ENCODE measurements at regions not wholly inside any gene's neighbourhood (a gene's known extent, or its start where the extent isn't known, plus 50 kb on each side); places are given as distances from the start of the nearest gene placed in this dataset.
"Not testable (repeated sequence)": the region's sequence is repeated elsewhere in the genome, so short reads cannot be mapped to it uniquely, and the experiment has no call there.

DNA sequence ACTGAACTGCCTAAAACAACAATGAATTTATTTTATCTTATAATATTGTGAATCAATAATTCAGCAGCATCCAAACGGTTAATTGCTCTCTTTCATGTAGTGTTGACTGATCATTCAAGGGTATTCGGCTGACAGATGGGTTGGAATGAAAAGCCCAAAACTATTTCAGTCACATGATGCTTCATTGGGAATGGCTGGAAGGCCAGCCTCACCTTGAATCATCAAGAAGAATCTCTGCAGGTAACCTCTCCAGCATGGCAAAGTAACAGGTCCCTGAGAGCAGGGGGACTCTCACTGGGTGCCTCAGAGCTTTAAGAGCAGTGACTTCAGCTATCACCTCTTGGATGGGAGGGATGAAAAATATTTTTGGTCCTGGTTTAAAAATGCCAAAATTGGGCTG is 1395.7 kb downstream of the OLFM4 start:
- no peak overlapping the region for H3K27ac ChIP-seq (ENCODE audit: low read length)
- no peaks in the 10 kb centered on the region for H3K9me3 ChIP-seq (ENCODE audit: low read length)
- H3K9ac ChIP-seq (ENCODE audit: low read length), result no peak overlapping the region
- intact Hi-C loops (cut with micrococcal nuclease), result no loop called here
- no peak overlapping the region for H2AFZ ChIP-seq (ENCODE audit: low read length)
- TF ChIP-seq EZH2phosphoT487 (IDR thresholded peaks at IDR 0.05; ENCODE audit: borderline replicate concordance, low read length) (no peak), EZH2 (IDR thresholded peaks at IDR 0.05; ENCODE audit: low read length, unreplicated experiment) (no peak)
- TF ChIP-seq, protein P1, sequence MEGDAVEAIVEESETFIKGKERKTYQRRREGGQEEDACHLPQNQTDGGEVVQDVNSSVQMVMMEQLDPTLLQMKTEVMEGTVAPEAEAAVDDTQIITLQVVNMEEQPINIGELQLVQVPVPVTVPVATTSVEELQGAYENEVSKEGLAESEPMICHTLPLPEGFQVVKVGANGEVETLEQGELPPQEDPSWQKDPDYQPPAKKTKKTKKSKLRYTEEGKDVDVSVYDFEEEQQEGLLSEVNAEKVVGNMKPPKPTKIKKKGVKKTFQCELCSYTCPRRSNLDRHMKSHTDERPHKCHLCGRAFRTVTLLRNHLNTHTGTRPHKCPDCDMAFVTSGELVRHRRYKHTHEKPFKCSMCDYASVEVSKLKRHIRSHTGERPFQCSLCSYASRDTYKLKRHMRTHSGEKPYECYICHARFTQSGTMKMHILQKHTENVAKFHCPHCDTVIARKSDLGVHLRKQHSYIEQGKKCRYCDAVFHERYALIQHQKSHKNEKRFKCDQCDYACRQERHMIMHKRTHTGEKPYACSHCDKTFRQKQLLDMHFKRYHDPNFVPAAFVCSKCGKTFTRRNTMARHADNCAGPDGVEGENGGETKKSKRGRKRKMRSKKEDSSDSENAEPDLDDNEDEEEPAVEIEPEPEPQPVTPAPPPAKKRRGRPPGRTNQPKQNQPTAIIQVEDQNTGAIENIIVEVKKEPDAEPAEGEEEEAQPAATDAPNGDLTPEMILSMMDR (conservative IDR thresholded peaks at IDR 0.05; ENCODE audit: low read depth, low read length), result no peak
- no peaks in the 10 kb centered on the region for H3K79me2 ChIP-seq (ENCODE audit: low read length)
- H3K4me2 ChIP-seq (ENCODE audit: low read length), result no peak overlapping the region
- POLR2A ChIA-PET (ENCODE audit: unreplicated experiment), result no interaction called here
- CTCF ChIA-PET, result no interaction called here
- H3K27me3 ChIP-seq (ENCODE audit: low read length), result no peaks in the 10 kb centered on the region
- DNase-seq (no peak), ATAC-seq (no peak)
- no peaks in the 10 kb centered on the region for H3K4me1 ChIP-seq (ENCODE audit: insufficient read depth, low read length)
- H3K4me3 ChIP-seq (ENCODE audit: low read length), result no peak overlapping the region
- no peaks in the 10 kb centered on the region for H3K9me2 ChIP-seq (replicated peaks; ENCODE audit: low read length)
- H4K20me1 ChIP-seq (ENCODE audit: low read length), result no peaks in the 10 kb centered on the region
- no TSS peak for BruUV-seq (replicated peaks)
- H3F3A ChIP-seq (ENCODE audit: low read length, unreplicated experiment), result no peaks in the 10 kb centered on the region
- no peaks in the 10 kb centered on the region for H3K36me3 ChIP-seq (ENCODE audit: low read depth, low read length)

DNA sequence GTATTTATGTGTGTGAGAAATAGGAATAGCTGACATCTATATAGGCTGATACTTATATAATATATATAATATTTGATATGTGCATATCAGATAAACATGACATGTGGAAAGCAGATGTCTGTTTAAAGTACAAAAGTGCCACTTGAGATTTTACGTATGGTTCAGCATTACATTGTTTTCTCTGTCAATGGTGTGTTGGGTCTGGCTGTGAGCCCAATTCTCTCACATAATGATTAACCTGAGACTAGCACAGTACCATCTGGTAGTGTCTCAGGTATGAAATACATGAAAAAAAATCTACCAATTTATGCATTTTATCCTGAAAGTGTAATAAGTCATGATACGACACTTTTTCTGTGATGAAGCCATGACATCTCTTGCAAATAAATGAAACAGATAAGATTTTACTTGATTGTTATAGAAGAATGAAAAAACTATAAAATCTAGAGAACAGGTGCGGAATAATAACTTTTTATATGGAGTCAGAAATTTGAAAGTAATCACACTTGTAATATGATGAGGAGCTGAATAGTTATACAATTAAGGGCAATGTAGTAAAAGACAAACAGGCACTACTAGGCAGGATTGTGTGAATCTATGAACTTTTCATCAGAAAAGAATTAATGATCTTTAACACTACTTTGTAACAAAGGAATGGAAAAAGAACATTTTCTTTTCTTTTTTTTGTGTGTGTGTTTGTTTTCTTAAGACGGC is 1405.0 kb downstream of the OLFM4 start:
- DNase-seq (no peak), ATAC-seq (no peak)
- no peak overlapping the region for H3K4me3 ChIP-seq (ENCODE audit: low read length)
- H4K20me1 ChIP-seq (ENCODE audit: low read length), result no peaks in the 10 kb centered on the region
- intact Hi-C loops (cut with micrococcal nuclease), result loop anchor here (10.0 kb wide), 1 partner anchor 249 kb away; no protein-coding TSS in a partner anchor
- no peak overlapping the region for H3K9ac ChIP-seq (ENCODE audit: low read length)
- no peaks in the 10 kb centered on the region for H3K4me1 ChIP-seq (ENCODE audit: insufficient read depth, low read length)
- H3K79me2 ChIP-seq (ENCODE audit: low read length), result no peaks in the 10 kb centered on the region
- H3K27me3 ChIP-seq (ENCODE audit: low read length), result no peaks in the 10 kb centered on the region
- no peaks in the 10 kb centered on the region for H3K36me3 ChIP-seq (ENCODE audit: low read depth, low read length)
- no peak overlapping the region for H2AFZ ChIP-seq (ENCODE audit: low read length)
- H3K9me2 ChIP-seq (replicated peaks; ENCODE audit: low read length), result no peaks in the 10 kb centered on the region
- TF ChIP-seq EZH2phosphoT487 (IDR thresholded peaks at IDR 0.05; ENCODE audit: borderline replicate concordance, low read length) (no peak), EZH2 (IDR thresholded peaks at IDR 0.05; ENCODE audit: low read length, unreplicated experiment) (no peak)
- TF ChIP-seq, protein P1 (conservative IDR thresholded peaks at IDR 0.05; ENCODE audit: low read depth, low read length), result no peak
- H3K9me3 ChIP-seq (ENCODE audit: low read length), result no peaks in the 10 kb centered on the region
- POLR2A ChIA-PET (ENCODE audit: unreplicated experiment), result no interaction called here
- CTCF ChIA-PET, result no interaction called here
- no TSS peak for BruUV-seq (replicated peaks)
- H3K27ac ChIP-seq (ENCODE audit: low read length), result no peak overlapping the region
- no peak overlapping the region for H3K4me2 ChIP-seq (ENCODE audit: low read length)
- H3F3A ChIP-seq (ENCODE audit: low read length, unreplicated experiment), result no peaks in the 10 kb centered on the region

DNA sequence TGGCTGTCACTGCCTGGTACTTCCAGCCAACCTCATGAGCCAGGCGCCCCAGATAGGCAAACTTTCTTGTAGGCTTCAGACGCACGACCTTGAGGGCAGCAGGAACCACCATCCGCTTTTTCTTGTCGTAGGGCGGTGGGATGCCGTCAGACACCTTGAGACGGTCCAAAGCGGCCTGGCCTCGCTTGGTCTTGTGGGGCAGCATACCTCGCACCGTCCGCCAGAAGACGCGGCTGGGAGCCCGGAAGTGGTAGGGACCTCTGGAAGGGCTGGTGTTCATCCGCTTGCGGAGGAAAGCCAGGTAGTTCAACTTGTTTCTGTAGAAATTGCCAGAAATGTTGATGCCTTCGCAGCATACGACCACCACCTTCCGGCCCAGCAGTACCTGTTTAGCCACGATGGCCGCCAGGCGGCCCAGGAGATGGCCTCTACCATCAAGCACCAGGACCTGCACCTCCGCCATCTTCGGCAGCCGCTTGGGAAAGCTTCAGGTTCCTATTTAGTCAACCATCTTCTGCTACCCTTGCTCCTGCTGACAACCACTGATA is 1412.3 kb downstream of the OLFM4 start:
- H3K4me1 ChIP-seq (ENCODE audit: insufficient read depth, low read length); POLR2A ChIA-PET (ENCODE audit: unreplicated experiment); H3K4me3 ChIP-seq (ENCODE audit: low read length); H3K36me3 ChIP-seq (ENCODE audit: low read depth, low read length); intact Hi-C loops (cut with micrococcal nuclease); H3K9me3 ChIP-seq (ENCODE audit: low read length); H3F3A ChIP-seq (ENCODE audit: low read length, unreplicated experiment); H3K9ac ChIP-seq (ENCODE audit: low read length); H3K79me2 ChIP-seq (ENCODE audit: low read length); H3K4me2 ChIP-seq (ENCODE audit: low read length); ATAC-seq; H2AFZ ChIP-seq (ENCODE audit: low read length); CTCF ChIA-PET; H3K27ac ChIP-seq (ENCODE audit: low read length); DNase-seq; H3K27me3 ChIP-seq (ENCODE audit: low read length); H3K9me2 ChIP-seq (replicated peaks; ENCODE audit: low read length); H4K20me1 ChIP-seq (ENCODE audit: low read length); BruUV-seq (replicated peaks): not testable (repeated sequence)

Data from PC-3 (cell line).